Transverse colon (tissue), 4 donors: ENCODE measurements at regions not wholly inside any gene's neighbourhood (a gene's known extent, or its start where the extent isn't known, plus 50 kb on each side); places are given as distances from the start of the nearest gene placed in this dataset.

Experiments
- DNase-seq: peaks from one replicate; pipeline ENCODE4 v3.0.0-alpha.2; 2019
- H3K27ac ChIP-seq, 4 donors: fragments of 200-600 bp; sonication (generic); 2 replicates each; pipeline ENCODE4 v1.5.1; 2016 to 2018; ENCODE audit warnings: inconsistent platforms in 4 of 4
- H3K27me3 ChIP-seq: fragments of 200-600 bp; sonication (generic); 2 replicates; pipeline ENCODE4 v1.5.1; 2017; ENCODE audit warnings: inconsistent platforms
- H3K36me3 ChIP-seq, 4 donors: fragments of 200-600 bp; sonication (generic); 2 replicates each; pipeline ENCODE4 v1.5.1; 2017 to 2019; ENCODE audit warnings: inconsistent platforms in 4 of 4
- H3K4me1 ChIP-seq, 4 donors: fragments of 200-600 bp; sonication (generic); 2 replicates each; pipeline ENCODE4 v1.5.1; 2017 to 2020; ENCODE audit warnings: inconsistent platforms in 4 of 4
- H3K4me3 ChIP-seq, 4 donors: fragments of 200-600 bp; sonication (generic); 1 replicate in 1 of 4; 2 replicates in 3 of 4; pipeline versions ENCODE4 v1.5.1 to v1.6.1; 2017 to 2019; ENCODE audit warnings: inconsistent platforms in 4 of 4
- H3K9me3 ChIP-seq, 2 donors: fragments of 200-600 bp; sonication (generic); 2 replicates each; pipeline ENCODE4 v1.5.1; 2017 to 2019; ENCODE audit warnings: inconsistent platforms in 2 of 2
- CTCF ChIP-seq, 5 experiments: fragments of 200-600 bp in 3 of 5; fragments of 450-650 bp in 2 of 5; sonication (generic) in 3 of 5; IDR thresholded peaks; 1 replicate in 2 of 5; 2 replicates in 3 of 5; pipeline ENCODE4 v1.5.1; 2016 to 2017; ENCODE audit warnings: antibody characterized with exemption in 5 of 5, inconsistent platforms in 3 of 5, mild to moderate bottlenecking in 2 of 5, moderate library complexity in 1 of 5
- EP300 ChIP-seq: sonication (generic); formaldehyde crosslinking; IDR thresholded peaks from one replicate; pipeline ENCODE4 v1.6.1; 2017; ENCODE audit warnings: antibody characterized with exemption, low read depth
- POLR2A ChIP-seq: fragments of 450-650 bp; IDR thresholded peaks from one replicate; pipeline ENCODE4 v1.6.1; 2016; ENCODE audit warnings: antibody characterized with exemption, mild to moderate bottlenecking, moderate library complexity
- POLR2AphosphoS5 ChIP-seq, 3 donors: sonication (generic); formaldehyde crosslinking; IDR thresholded peaks; one replicate each; pipeline ENCODE4 v1.6.1; 2016; ENCODE audit warnings: antibody characterized with exemption in 3 of 3
- WGBS, 2 donors: methylation state at CpG; one replicate each; pipeline ENCODE4 v1.1.5; 2018; ENCODE audit warnings: low coverage in 1 of 2; 5-methylcytosine and 5-hydroxymethylcytosine counted together
- in situ Hi-C, 4 donors: fragments of 200-750 bp; cut with MboI; loops; one replicate each; pipeline versions ENCODE4 v1.15.0 to v1.15.1; 2017; ENCODE audit warnings: low sequenced_read_pairs in 3 of 4, low pct_ligation_motif_present in 1 of 4, low pct_unique_long_range_greater_than_20kb in 1 of 4
- intact Hi-C: fragments of 100-400 bp; cut with DNase I; formaldehyde crosslinking; loops from one replicate; pipeline ENCODE4 v1.15.1; 2023; ENCODE audit warnings: low total_unique reads

- Histone ChIP-seq H3K36me3 (no peaks in the 10 kb centered on the region), H3K27ac (no peak overlapping the region)
Measured at GRCh38 chr11:128200467-128200866, 386.9 kb downstream of the ETS1 start.

DNA sequence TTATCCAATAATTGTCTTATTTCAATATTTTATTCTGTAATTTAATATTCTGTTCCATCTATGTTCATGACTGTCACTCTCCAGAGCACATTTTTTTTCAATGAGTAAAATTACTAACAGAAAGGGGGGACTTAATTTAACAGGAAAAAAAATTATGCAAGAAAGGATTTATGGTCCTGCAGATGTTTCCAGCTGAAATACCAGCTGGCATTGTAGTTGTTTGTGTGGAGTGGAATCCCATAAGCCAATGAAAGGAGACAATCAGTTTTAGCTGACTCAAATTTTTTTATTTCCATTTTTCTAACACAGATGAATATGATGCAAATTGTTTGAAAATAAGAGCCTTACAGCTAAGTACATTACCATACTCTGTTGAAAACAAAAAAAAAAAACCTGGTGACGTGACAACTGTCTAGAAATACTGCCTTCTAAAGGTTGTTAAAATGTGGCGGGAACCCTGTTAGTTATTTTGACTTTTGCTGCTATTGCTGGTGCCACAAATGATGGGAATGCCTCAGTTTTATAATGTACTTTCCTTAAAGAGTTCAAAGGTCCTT, 389.1 kb downstream of the ETS1 start:
- in situ Hi-C loops (no loop called here), intact Hi-C loops (no loop called here)
- Histone ChIP-seq H3K9me3 (no peaks in the 10 kb centered on the region), H3K27ac (no peak overlapping the region), H3K27me3 (no peaks in the 10 kb centered on the region), H3K4me1 (peaks cover 0 to 4% (median 0%) of the 10 kb centered on the region in 4 donors), H3K4me3 (no peak overlapping the region), H3K36me3 (no peaks in the 10 kb centered on the region)
- no peak for DNase-seq
- 34 to 53% methylated on average over 2 of the region's 2 CpGs for WGBS, 2 donors
- no peak for TF ChIP-seq EP300
- no peak for TF ChIP-seq CTCF (IDR thresholded peaks at IDR 0.05)

More at GRCh38 chr11:128200467-128200866, 386.9 kb downstream of the ETS1 start:
- no peak overlapping the region for H3K4me3 ChIP-seq
- intact Hi-C loops = no loop called here
- DNase-seq = no peak
- no peaks in the 10 kb centered on the region for H3K9me3 ChIP-seq
- 50 to 85% methylated on average over 1 to 4 of the region's 4 CpGs for WGBS, 2 donors
- in situ Hi-C loops = no loop called here
- H3K27me3 ChIP-seq = no peaks in the 10 kb centered on the region
- TF ChIP-seq EP300 = no peak
- TF ChIP-seq CTCF (IDR thresholded peaks at IDR 0.05) = no peak
- no peak for TF ChIP-seq POLR2A
- no peak for TF ChIP-seq POLR2AphosphoS5 (IDR thresholded peaks at IDR 0.05)
- no peaks in the 10 kb centered on the region for H3K4me1 ChIP-seq

DNA sequence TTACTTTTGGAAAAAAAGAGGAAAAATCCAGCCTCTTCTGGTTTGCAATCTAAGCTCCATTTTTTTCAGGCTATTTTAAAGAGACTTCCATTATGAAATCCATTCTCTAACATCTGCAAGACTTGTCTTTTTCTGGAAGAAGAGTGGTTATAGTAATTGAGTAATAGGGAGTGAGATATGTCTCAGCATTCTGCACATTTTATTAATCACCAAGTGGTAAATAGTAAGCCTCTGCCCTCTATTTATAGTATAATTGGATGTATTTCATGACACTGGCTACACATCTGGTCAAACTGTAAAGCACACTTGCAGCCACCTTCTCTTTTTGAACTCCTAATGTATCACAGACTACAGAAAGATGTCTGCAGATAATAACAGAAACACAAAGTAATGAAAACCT, 391.1 kb downstream of the ETS1 start:
- in situ Hi-C loops (no loop called here), intact Hi-C loops (no loop called here)
- Histone ChIP-seq H3K4me1 (peaks cover 0 to 4% (median 0%) of the 10 kb centered on the region in 4 donors), H3K27ac (no peak overlapping the region), H3K27me3 (no peaks in the 10 kb centered on the region), H3K4me3 (no peak overlapping the region), H3K9me3 (no peaks in the 10 kb centered on the region), H3K36me3 (no peaks in the 10 kb centered on the region)
- DNase-seq = no peak
- TF ChIP-seq CTCF (IDR thresholded peaks at IDR 0.05) (no peak), POLR2AphosphoS5 (IDR thresholded peaks at IDR 0.05) (no peak), EP300 (no peak), POLR2A (no peak)

DNA sequence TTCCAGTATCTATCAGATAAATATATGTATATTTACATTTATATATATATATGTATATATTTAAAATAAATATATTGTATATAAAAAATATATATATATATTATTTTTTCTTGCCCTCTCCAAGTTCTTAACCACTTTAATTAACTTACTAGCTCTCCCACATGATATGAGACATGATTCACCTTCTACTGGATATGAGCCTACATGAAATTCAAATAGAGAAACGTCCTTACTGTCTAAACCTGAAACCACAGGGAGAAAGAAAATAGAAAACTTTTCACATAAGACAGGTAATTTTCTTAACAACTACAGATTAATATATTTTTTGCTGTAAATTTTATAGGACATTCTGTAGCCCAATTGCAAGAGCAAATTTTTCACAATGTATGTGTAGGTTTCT, 391.6 kb downstream of the ETS1 start:
- DNase-seq = no peak
- WGBS, 2 donors = 42 to 60% methylated on average over 1 of the region's 1 CpG
- intact Hi-C loops = no loop called here
- Histone ChIP-seq H3K36me3 (no peaks in the 10 kb centered on the region), H3K4me1 (peaks cover 0 to 4% (median 0%) of the 10 kb centered on the region in 4 donors), H3K27me3 (no peaks in the 10 kb centered on the region), H3K27ac (no peak overlapping the region), H3K4me3 (no peak overlapping the region), H3K9me3 (no peaks in the 10 kb centered on the region)
- in situ Hi-C loops = no loop called here
- TF ChIP-seq CTCF (IDR thresholded peaks at IDR 0.05) (no peak), POLR2AphosphoS5 (IDR thresholded peaks at IDR 0.05) (no peak), EP300 (no peak), POLR2A (no peak)
